DOHH2 (cell line): ENCODE measurements at regions not wholly inside any gene's neighbourhood (a gene's known extent, or its start where the extent isn't known, plus 50 kb on each side); places are given as distances from the start of the nearest gene placed in this dataset.

Experiments used
- H3F3A ChIP-seq: fragments of 200-600 bp; sonication (generic), shearing (Covaris generic); 2 replicates; pipeline ENCODE4 v1.6.0; 2016; ENCODE audit warnings: antibody characterized with exemption, mild to moderate bottlenecking; ENCODE audit not compliant: control insufficient read depth, insufficient read depth
- H3K27ac ChIP-seq: fragments of 200-600 bp; sonication (generic); 2 replicates; pipeline ENCODE4 v1.5.1; 2014; ENCODE audit warnings: low read depth, mild to moderate bottlenecking, low read length, moderate library complexity
- H3K27me3 ChIP-seq: fragments of 200-600 bp; sonication (generic); 2 replicates; pipeline ENCODE4 v1.6.1; 2014; ENCODE audit warnings: mild to moderate bottlenecking, low read length, mixed read lengths; ENCODE audit not compliant: control insufficient read depth
- H3K36me3 ChIP-seq: fragments of 200-600 bp; sonication (generic); 2 replicates; pipeline ENCODE4 v1.6.1; 2014; ENCODE audit warnings: mild to moderate bottlenecking, low read length, moderate library complexity, mixed read lengths; ENCODE audit not compliant: control insufficient read depth
- H3K4me1 ChIP-seq: fragments of 200-600 bp; sonication (generic); 2 replicates; pipeline ENCODE4 v1.6.1; 2014; ENCODE audit warnings: mild to moderate bottlenecking, low read length, mixed read lengths; ENCODE audit not compliant: control insufficient read depth
- H3K4me2 ChIP-seq: fragments of 200-600 bp; sonication (generic); 2 replicates; pipeline ENCODE4 v1.6.0; 2014; ENCODE audit warnings: mild to moderate bottlenecking, low read length, moderate library complexity
- H3K4me3 ChIP-seq: fragments of 200-600 bp; sonication (generic); 2 replicates; pipeline ENCODE4 v1.5.1; 2014; ENCODE audit warnings: mild to moderate bottlenecking, low read length, mixed read lengths
- H3K79me2 ChIP-seq: fragments of 200-600 bp; sonication (generic); 2 replicates; pipeline ENCODE4 v1.6.1; 2014; ENCODE audit warnings: mild to moderate bottlenecking, low read length, mixed read lengths; ENCODE audit not compliant: control insufficient read depth
- H3K9me2 ChIP-seq: fragments of 200-600 bp; sonication (generic); replicated peaks from 2 replicates; pipeline ENCODE4 v1.6.1; 2014; ENCODE audit warnings: mild to moderate bottlenecking, low read length, mixed read lengths; ENCODE audit not compliant: control insufficient read depth
- H3K9me3 ChIP-seq: fragments of 200-600 bp; sonication (generic); 2 replicates; pipeline ENCODE4 v1.6.1; 2014; ENCODE audit warnings: antibody characterized with exemption, low read length, mixed read lengths; ENCODE audit not compliant: control insufficient read depth, insufficient read depth
- H4K20me1 ChIP-seq: fragments of 200-600 bp; sonication (generic); 2 replicates; pipeline ENCODE4 v1.6.0; 2014; ENCODE audit warnings: low read depth, mild to moderate bottlenecking, antibody characterized with exemption, low read length, moderate library complexity; ENCODE audit not compliant: control insufficient read depth, insufficient read depth
- CTCF ChIP-seq: fragments of 200-600 bp; sonication (generic); IDR thresholded peaks from one replicate; pipeline ENCODE4 v1.5.1; 2014; ENCODE audit warnings: antibody characterized with exemption, mild to moderate bottlenecking, low read depth, low read length; ENCODE audit not compliant: poor library complexity, severe bottlenecking
- EZH2phosphoT487 ChIP-seq: fragments of 200-600 bp; sonication (generic); IDR thresholded peaks from 2 replicates; pipeline ENCODE4 v1.6.1; 2017; ENCODE audit warnings: borderline replicate concordance, mild to moderate bottlenecking, antibody characterized with exemption, low read length, moderate library complexity, mixed read lengths

- Histone ChIP-seq H3K9me3 (no peaks in the 10 kb centered on the region), H3K36me3 (no peaks in the 10 kb centered on the region), H3K9me2 (no peaks in the 10 kb centered on the region), H3K27ac (no peak overlapping the region), H3K4me3 (no peak overlapping the region), H3F3A (no peaks in the 10 kb centered on the region), H3K27me3 (no peaks in the 10 kb centered on the region), H3K4me2 (no peak overlapping the region), H4K20me1 (no peaks in the 10 kb centered on the region), H3K4me1 (no peaks in the 10 kb centered on the region), H3K79me2 (no peaks in the 10 kb centered on the region)
- no peak for TF ChIP-seq EZH2phosphoT487
- no peak for TF ChIP-seq CTCF
Measured at GRCh38 chr20:60407011-60407771, 449.0 kb downstream of the CDH26 start.

GRCh38 chr20:60407938-60408337 is 449.7 kb downstream of the CDH26 start:
- TF ChIP-seq EZH2phosphoT487 (no peak), CTCF (no peak)
- Histone ChIP-seq H4K20me1 (no peaks in the 10 kb centered on the region), H3K79me2 (no peaks in the 10 kb centered on the region), H3K4me3 (no peak overlapping the region), H3K9me3 (no peaks in the 10 kb centered on the region), H3K4me1 (no peaks in the 10 kb centered on the region), H3K4me2 (no peak overlapping the region), H3K36me3 (no peaks in the 10 kb centered on the region), H3K9me2 (no peaks in the 10 kb centered on the region), H3K27me3 (no peaks in the 10 kb centered on the region), H3F3A (no peaks in the 10 kb centered on the region), H3K27ac (no peak overlapping the region)

DNA sequence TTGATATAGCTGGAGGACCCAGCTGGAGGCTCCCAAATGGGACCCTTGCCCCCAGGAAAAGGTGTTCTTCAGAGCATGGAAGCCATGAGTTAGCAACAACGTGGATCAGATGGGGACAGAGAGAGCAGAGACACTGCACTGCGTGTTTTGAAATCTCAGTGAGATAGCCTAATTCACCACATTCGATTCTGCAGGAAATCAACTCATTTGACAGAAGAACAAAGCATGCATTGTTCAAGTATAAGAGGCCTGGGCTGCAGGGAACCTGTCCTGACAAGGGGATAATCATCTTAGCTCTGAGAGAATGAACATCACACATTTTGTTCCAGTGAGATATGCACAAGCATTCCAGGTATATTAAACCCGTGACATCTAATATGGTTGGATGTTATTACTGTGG is 450.2 kb downstream of the CDH26 start:
- Histone ChIP-seq H3K9me3 (no peaks in the 10 kb centered on the region), H3K36me3 (no peaks in the 10 kb centered on the region), H3K4me2 (no peak overlapping the region), H3K4me3 (no peak overlapping the region), H3K27me3 (no peaks in the 10 kb centered on the region), H4K20me1 (no peaks in the 10 kb centered on the region), H3K4me1 (no peaks in the 10 kb centered on the region), H3K79me2 (no peaks in the 10 kb centered on the region), H3K9me2 (no peaks in the 10 kb centered on the region), H3F3A (no peaks in the 10 kb centered on the region), H3K27ac (no peak overlapping the region)
- TF ChIP-seq CTCF = no peak
